ENCODE measurements at regions not wholly inside any gene's neighbourhood (a gene's known extent, or its start where the extent isn't known, plus 50 kb on each side); places are given as distances from the start of the nearest gene placed in this dataset.

DNA sequence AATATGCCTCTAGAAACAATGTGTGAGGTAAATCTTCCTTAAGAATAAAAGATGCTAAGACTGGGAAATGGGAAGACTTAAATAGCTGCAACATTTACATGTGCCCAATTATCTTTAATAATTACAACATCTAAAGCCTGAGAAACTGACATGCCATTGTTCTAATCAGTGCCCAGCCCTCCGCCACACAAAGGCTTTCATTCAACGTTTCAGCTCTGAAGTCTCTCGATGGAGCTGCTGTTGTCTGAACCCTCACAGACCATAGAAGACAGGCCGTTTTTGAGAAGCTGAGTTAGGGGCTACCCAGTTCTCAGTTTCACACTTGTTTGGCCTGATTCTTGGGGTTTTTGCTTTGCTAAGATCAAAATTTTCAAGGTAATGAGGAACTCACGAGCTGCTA lies 315.4 kb upstream of the CHST9 start:
- TF ChIP-seq, protein P1, sequence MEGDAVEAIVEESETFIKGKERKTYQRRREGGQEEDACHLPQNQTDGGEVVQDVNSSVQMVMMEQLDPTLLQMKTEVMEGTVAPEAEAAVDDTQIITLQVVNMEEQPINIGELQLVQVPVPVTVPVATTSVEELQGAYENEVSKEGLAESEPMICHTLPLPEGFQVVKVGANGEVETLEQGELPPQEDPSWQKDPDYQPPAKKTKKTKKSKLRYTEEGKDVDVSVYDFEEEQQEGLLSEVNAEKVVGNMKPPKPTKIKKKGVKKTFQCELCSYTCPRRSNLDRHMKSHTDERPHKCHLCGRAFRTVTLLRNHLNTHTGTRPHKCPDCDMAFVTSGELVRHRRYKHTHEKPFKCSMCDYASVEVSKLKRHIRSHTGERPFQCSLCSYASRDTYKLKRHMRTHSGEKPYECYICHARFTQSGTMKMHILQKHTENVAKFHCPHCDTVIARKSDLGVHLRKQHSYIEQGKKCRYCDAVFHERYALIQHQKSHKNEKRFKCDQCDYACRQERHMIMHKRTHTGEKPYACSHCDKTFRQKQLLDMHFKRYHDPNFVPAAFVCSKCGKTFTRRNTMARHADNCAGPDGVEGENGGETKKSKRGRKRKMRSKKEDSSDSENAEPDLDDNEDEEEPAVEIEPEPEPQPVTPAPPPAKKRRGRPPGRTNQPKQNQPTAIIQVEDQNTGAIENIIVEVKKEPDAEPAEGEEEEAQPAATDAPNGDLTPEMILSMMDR (IDR thresholded peaks at IDR 0.05): no peak
- no peak for TF ChIP-seq POLR2A (IDR thresholded peaks at IDR 0.05; ENCODE audit: low read depth)

All from esophagus muscularis mucosa (tissue), 3 donors.